ENCODE measurements at regions not wholly inside any gene's neighbourhood (a gene's known extent, or its start where the extent isn't known, plus 50 kb on each side); places are given as distances from the start of the nearest gene placed in this dataset.
"Not testable (repeated sequence)": the region's sequence is repeated elsewhere in the genome, so short reads cannot be mapped to it uniquely, and the experiment has no call there.

DNA sequence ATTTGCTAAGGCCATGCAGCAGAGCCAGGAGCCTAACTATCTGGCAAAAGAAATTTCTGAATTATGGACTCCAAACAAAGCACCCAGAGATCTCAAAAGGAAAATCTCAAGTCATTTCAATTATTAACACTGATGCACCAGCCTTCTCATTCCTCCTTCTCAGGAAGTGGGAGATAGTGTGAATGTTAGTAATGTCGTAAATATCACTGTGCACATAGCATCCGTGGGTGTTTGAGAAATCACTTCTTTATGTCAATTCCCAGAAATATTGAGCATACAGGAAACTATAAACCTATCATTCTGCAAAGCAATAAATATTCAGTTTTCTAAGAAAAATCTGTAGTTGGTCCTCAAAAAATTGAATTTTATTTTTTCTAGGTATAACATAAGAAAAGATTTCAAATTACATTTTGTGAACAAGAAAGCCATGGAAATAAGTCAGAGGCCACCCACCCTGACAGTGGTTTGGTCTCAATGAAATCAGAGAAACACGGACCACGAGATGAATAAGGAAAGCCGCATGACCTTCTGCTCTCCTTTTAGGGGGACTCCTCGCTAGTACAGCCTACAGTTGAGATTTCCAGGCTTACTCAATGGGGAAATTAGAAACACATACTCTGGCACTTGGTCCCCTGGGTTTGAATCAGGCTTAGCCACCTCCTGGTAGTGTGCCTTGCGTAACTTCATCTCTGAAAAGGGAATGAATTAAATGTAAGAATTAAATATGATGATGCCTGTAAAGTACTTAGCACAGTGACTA lies 120.6 kb downstream of the DIRAS2 start:
- DNase-seq, result no peak

DNA sequence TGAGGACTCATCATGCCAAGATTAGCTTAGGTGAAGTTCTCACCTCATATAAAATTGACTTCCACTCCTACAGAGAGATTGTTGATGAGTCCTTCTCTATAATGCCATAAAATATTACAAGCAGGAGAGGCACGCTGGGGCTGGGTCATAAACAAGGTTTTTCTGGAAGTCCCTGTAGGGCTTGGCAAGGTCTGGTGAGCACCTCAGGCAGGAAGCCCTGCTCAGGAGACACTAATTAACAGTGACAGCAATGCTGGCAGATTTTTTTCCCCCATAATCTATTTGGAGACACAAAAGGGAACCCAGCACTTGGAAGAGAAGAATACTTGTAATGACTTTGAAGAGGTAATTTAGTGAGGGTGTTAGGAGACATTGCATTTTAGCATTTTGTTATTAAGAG lies 118.7 kb downstream of the DIRAS2 start:
- DNase-seq, result no peak

DNA sequence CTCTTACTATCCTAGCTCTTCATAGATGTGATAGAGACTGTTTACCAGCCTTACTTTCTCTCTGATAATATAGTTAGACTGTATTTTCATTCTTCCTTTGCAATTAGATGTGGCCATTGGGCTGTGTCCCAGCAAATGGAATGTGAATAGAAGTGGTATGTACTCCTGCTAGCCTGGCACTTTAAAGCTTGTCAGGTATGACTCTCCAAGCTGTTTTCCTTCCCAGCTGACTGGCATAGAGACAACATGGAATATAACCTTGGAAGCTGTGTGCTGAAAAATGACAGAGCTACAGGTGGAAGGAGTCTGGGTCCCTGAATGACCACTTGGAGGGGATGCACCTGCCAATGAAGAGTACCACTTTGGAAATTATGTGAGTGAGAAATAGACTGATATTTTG lies 116.2 kb downstream of the DIRAS2 start:
- DNase-seq, result peak; percentile 5

DNA sequence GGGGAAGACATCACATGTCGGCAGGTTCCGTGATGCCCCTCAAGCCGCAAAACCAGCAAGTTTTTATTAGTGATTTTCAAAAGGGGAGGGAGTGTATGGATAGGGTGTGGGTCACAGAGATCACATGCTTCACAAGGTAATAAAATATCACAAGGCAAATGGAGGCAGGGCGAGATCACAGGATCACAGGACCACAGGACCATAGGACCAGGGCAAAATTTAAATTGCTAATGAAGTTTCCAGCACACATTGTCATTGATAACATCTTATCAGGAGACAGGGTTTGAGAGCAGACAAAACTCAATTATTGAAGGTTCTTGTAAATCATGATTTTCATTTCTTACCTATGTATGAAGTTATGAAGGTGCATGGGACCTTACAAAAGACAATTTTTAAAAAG lies 106.5 kb downstream of the DIRAS2 start:
- not testable (repeated sequence) for DNase-seq

DNA sequence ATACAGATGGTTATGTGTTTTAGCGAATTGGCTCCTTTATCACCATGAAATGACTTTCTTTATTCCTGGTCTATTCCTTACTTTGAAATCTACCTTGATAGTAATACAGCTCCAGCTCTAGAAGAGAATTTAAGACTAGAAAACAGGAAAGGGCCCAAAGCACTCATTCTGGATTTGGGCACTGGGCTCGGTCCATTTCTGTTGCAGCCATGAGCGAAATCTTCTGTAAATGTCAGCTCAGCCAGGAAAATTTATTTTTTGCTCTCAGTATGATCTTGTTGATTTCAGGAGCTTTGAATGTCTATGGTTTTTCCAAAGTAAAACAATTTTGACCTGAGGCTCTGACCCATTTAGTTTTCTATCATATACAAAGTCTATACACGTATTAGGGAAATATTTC lies 104.1 kb downstream of the DIRAS2 start:
- no peak for DNase-seq

DNA sequence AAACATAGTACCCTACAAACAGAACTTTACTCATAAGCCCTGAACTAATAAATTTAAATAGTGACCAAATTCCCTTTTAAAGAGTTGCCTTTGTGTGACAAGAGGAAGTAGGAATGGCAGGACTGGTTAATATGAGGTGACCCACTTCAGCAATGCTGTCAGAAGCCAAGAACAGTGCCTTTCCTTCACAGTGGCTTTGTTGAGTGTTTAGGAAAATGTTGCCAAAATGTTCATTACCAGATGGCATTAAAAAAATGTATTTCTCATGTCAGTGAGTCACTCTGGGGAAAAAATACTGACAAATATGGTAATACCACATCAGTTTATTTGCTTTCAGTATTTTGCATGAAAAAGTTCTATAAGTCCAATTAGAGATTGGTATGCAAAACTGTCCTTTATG lies 103.3 kb downstream of the DIRAS2 start:
- no peak for DNase-seq

DNA sequence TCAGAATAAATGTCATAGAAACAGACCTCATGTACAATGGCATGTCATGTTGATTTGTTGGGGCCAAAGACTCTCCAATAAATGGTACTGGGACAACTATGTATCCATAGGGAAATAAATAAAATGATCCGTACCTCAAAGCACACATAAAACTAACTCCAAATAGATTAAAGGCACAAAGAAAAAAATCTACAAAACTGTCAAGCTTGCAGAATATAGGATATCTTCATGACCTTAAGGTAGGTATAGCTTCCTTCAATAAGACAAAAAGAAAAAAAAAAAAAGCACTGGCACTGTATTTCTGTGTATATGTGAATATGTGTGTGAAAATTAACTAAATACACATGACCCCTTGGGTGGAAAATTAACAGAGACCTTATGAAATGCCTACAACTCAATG lies 101.9 kb downstream of the DIRAS2 start:
- DNase-seq, result no peak

DNA sequence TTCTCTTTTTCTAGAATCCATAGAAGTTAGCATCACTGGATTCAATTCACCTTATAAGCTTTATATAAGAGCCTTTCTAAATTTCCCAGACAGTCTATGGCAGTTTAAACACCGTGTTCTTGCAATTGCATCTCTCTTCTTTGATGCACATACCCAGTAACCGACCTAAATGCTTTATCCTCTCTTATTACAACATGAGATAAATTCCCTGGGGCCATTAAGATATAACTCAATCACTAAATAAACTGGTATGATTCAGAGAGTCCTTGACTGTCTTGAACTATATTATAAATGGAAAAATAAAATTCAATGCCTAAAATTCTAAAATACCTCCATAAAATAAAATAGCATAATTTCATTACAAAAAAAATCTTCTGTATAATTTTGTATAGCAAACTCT lies 98.1 kb downstream of the DIRAS2 start:
- no peak for DNase-seq

DNA sequence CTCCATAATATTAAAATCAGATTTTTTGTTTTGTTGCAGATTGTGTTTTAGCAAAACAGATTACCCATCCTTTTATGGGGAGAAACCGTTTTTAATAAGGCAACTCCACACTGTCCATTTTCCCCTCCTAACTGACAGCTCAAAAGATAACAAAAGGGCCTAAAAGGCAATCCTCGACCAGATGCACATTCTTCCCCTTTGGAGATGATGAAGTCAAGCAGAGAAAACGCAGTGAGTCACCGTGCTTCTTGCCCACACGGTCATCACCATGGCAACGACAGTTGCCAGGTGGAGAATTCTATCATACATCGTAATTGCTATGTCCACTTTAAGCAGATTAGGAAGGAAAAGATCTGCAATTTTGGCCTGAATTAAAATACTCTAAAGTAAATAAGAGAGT lies 96.4 kb downstream of the DIRAS2 start:
- peak; percentile 93 for DNase-seq

DNA sequence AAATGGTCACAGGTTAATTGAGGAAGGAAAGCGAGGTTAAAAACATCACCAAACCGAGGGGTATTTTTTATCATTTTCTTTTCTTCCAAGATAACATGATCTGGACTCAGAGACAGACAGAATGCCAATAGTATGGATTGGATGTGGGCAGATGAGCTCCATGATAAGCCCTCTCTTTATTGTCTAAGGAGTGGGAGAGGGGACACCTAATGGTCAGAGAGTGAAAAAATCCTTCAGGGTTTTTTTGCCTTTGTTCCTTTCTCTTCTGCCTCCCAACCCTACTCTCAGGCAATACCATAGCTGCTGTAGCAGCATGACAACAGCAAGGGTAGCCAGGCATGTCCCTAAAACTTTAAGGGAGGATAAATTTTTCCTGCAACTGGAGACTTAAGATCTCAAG lies 94.7 kb downstream of the DIRAS2 start:
- DNase-seq, result no peak

DNA sequence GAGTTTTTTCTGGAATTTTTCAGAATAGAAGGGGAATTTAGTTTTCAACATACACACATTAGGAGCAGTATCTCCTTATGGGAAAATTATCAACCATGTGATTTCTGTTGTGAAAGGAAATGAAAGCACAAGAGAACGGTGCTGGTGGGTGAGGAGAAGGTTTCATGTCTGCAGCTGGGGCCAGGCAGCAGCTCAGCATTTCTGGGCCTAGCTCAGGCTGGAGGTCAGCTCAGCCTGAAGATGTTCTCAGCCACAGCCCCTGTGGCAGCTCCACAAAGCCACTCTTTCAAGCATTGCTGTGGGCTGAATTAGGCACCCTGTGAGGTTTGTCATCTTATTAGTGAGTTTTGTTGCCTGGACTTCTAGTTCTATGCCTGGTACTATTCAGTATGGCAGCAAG lies 90.3 kb downstream of the DIRAS2 start:
- DNase-seq, result no peak

DNA sequence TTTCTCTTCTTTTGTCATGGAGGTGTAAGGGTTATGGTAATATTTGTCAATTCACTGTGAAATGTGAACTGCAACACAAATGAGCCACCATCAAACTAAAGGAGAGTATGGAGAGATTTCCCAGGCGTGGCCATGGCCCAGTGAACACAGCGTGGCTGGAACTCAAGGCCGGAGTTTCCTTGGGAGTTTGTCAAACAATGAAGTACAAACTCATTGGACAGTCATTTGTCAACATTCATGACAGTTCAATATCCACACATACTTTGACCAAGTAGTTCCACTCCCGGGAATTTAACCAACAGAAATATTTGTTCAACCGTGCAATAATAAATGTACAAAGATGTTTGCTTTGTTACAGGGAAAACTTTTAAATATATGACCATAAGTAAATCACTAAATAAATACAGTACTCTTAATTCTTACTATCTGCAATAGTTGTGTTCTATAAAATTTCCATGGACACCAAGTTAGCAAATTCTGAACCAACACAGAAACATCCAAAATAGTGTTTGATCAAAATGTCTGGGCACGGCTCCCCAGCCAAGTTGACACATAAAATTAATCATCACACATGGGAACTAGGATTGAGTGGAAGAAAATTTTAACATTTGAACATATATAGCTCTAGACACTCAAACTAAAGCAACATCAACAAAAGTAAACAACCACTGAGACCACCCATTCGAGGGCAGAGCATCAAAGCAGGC lies 87.1 kb downstream of the DIRAS2 start:
- peak; percentile 47 for DNase-seq

DNA sequence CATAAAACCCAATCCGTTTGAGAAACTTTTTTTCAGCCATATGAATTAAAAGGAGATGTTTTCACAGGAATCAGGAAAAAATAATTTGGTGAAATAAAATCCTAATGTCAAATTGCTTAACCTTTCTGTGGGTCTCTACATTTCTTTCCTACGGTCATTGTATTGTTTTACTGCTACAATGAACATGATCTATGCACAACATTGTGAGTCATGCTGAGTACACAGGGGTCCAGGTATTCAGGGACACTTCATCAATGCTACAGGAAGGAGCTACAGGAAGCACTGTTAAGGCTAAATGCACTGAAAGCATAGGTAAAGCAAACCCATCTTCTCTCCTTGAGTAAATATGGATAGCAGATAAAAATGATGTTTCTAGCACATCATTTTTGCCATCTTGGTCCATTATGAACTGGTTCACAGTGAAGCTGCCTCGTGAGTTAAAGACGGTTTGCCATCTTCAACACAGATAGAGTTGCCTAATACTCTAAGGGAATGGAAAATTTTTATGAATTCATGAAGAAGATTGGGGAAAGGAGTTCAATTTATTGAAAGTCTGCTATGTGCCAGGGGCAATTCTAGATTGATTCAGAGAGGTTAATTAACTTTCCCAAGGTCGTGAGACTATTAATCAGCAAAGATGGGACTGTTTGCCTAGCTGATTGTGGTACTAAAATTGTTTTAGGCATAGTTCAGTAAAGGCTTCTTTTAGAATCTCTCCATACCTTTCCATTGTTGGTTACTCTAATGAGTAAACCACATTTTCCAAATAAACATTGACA lies 85.5 kb downstream of the DIRAS2 start:
- DNase-seq, result peak; percentile 37

DNA sequence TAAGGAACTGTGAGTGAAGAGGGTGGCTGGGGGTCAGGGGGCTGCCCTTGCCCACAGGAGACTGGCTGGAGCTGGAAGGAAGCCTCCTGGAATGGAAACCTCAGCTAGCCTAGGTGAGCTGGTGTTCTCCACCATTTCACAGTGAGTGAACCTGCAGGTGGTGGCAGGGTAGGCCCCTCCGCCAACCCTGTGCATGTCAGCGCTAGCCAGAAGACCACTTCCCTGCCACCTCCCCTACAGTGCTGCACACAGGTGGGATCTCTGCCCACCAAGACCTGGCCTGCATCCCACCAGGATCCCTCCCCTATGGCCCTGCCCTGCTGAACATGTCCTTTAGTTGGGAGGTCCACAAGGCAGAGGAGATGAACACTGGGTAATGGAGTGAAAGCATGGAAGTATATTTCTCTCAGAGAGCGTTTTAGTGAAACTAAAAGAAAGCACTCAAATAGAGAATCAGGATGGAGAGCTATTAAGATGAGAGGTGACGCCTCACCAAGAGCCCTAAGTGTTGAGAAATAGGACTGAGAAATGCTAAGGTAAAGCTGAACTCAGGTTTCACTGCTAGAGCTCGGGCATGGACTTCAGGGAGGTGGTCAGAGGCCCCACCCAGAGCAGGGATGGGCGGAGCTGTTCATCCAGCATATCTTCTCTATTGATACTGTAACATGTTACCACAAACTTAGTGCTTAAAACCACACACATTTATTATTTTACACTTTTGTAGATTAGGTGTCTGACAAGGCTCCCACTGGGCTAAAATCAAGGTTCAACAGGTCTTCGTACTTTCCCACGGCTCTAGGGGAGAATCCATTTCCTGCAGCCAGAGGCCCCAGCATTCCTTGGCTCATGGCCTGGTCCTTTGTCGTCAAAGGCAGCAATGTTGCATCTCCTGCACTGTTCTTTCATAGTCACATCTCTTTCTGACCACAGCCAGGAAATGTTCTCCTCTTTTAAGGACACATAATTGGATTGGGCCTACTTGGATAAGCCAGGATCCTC lies 83.2 kb downstream of the DIRAS2 start:
- DNase-seq, result no peak

Data from kidney glomerular epithelial cell (primary cell).